Endothelial cell of umbilical vein (primary cell): ENCODE measurements at regions not wholly inside any gene's neighbourhood (a gene's known extent, or its start where the extent isn't known, plus 50 kb on each side); places are given as distances from the start of the nearest gene placed in this dataset.

Experiments
- BruUV-seq: library from RNA; stranded (reverse); fragments of 400-500 nt; replicated peaks from 2 replicates; lab custom pipeline; 2021; lab: Mats Ljungman, UMichigan
- CTCF ChIA-PET: fragments of 300-600, 350-600 bp; sonication (Branson Sonifier 250); formaldehyde crosslinking; loops from one replicate; lab custom pipeline; 2021; ENCODE audit warnings: antibody characterized with exemption, inconsistent platforms; lab: Charles Lee
- POLR2A ChIA-PET: fragments of 300-600, 350-600 bp; sonication (Branson Sonifier 250); formaldehyde crosslinking; loops from one replicate; lab custom pipeline; 2021; ENCODE audit warnings: antibody characterized with exemption, inconsistent platforms; lab: Charles Lee
- DNase-seq: peaks from one replicate; pipeline ENCODE4 v3.0.0-alpha.2; 2011; ENCODE audit warnings: low read depth, low spot score
- FAIRE-seq: peaks from 2 replicates; lab custom pipeline; 2011; peaks lifted over from hg19 to GRCh38; lab: Jason Lieb, UNC
- H2AFZ ChIP-seq: 2 replicates; pipeline ENCODE4 v1.6.0; 2012; ENCODE audit warnings: low read depth, low read length, control low read depth, inconsistent platforms
- H3K27ac ChIP-seq: 2 replicates; pipeline ENCODE4 v1.5.1; 2011; ENCODE audit warnings: low read depth, mild to moderate bottlenecking, control low read depth, low read length, moderate library complexity; ENCODE audit not compliant: insufficient read depth
- H3K27me3 ChIP-seq, 2 experiments: 2 replicates each; pipeline versions ENCODE4 v1.6.0 to v1.6.1; 2011; ENCODE audit warnings: low read length in 2 of 2, mixed read lengths in 1 of 2; ENCODE audit not compliant: control insufficient read depth in 2 of 2, insufficient read depth in 2 of 2
- H3K36me3 ChIP-seq, 2 experiments: 2 replicates in 1 of 2; 3 replicates in 1 of 2; pipeline ENCODE4 v1.5.1; 2011; ENCODE audit warnings: low read length in 2 of 2, mild to moderate bottlenecking in 1 of 2, moderate library complexity in 1 of 2; ENCODE audit not compliant: control insufficient read depth in 2 of 2, insufficient read depth in 2 of 2; ENCODE audit errors: extremely low read depth in 1 of 2
- H3K4me1 ChIP-seq: 3 replicates; pipeline ENCODE4 v1.5.1; 2011; ENCODE audit warnings: mild to moderate bottlenecking, low read length; ENCODE audit not compliant: control insufficient read depth, insufficient read depth; ENCODE audit errors: extremely low read depth
- H3K4me2 ChIP-seq: 2 replicates; pipeline ENCODE4 v1.6.1; 2011; ENCODE audit warnings: low read length, control low read depth, mixed read lengths; ENCODE audit not compliant: insufficient read depth
- H3K4me3 ChIP-seq, 3 experiments: fragments of 200-600 bp in 1 of 3; sonication (generic), shearing (Covaris generic) in 1 of 3; replicated peaks in 1 of 3; 2 replicates each; pipeline ENCODE4 v1.5.1; 2011 to 2016; ENCODE audit warnings: control low read depth in 3 of 3, low read length in 3 of 3, mild to moderate bottlenecking in 2 of 3, inconsistent platforms in 1 of 3, low read depth in 1 of 3, moderate library complexity in 1 of 3; ENCODE audit not compliant: insufficient read depth in 1 of 3
- H3K79me2 ChIP-seq: 2 replicates; pipeline ENCODE4 v1.6.0; 2012; ENCODE audit warnings: low read length, inconsistent platforms; ENCODE audit not compliant: control insufficient read depth, insufficient read depth
- H3K9ac ChIP-seq: replicated peaks from 2 replicates; pipeline ENCODE3; 2011; ENCODE audit warnings: low read length, control low read depth; ENCODE audit not compliant: insufficient read depth; ENCODE audit errors: extremely low read depth
- H3K9me1 ChIP-seq: replicated peaks from 3 replicates; pipeline ENCODE4 v1.6.0; 2011; ENCODE audit warnings: mild to moderate bottlenecking, low read length; ENCODE audit not compliant: control insufficient read depth, insufficient read depth; ENCODE audit errors: extremely low read depth
- H3K9me3 ChIP-seq: replicated peaks from 2 replicates; pipeline ENCODE4 v1.5.1; 2012; ENCODE audit warnings: low read length, inconsistent platforms; ENCODE audit not compliant: control insufficient read depth, insufficient read depth
- H4K20me1 ChIP-seq: replicated peaks from 2 replicates; pipeline ENCODE3; 2011; ENCODE audit warnings: mild to moderate bottlenecking, low read length; ENCODE audit not compliant: control insufficient read depth, insufficient read depth; ENCODE audit errors: extremely low read depth
- CTCF ChIP-seq, 2 donors: IDR thresholded peaks; 1 replicate in 1 of 2; 2 replicates in 1 of 2; pipeline ENCODE4 v1.5.1; 2011; ENCODE audit warnings: low read length in 2 of 2, mild to moderate bottlenecking in 2 of 2, moderate library complexity in 2 of 2, control low read depth in 1 of 2, inconsistent platforms in 1 of 2, low read depth in 1 of 2; ENCODE audit not compliant: insufficient read depth in 1 of 2; ENCODE audit errors: extremely low read depth in 1 of 2
- EZH2 ChIP-seq: IDR thresholded peaks from 2 replicates; pipeline ENCODE4 v1.6.1; 2012; ENCODE audit warnings: borderline replicate concordance, low read depth, mild to moderate bottlenecking, moderate library complexity, low read length, inconsistent platforms; ENCODE audit not compliant: severe bottlenecking
- FOS ChIP-seq: IDR thresholded peaks from 2 replicates; pipeline ENCODE4 v1.6.1; 2011; ENCODE audit warnings: mild to moderate bottlenecking, low read length, moderate library complexity, borderline replicate concordance; ENCODE audit not compliant: insufficient read depth
- GATA2 ChIP-seq: IDR thresholded peaks from 2 replicates; pipeline ENCODE4 v1.7.0; 2011; ENCODE audit warnings: low read depth, mild to moderate bottlenecking, moderate library complexity, mixed read lengths, low read length; ENCODE audit not compliant: insufficient read length, insufficient read depth
- JUN ChIP-seq: IDR thresholded peaks from 2 replicates; pipeline ENCODE4 v1.6.1; 2011; ENCODE audit warnings: borderline replicate concordance, low read depth; ENCODE audit not compliant: insufficient read length, insufficient read depth
- MAX ChIP-seq: IDR thresholded peaks from 2 replicates; pipeline ENCODE4 v1.6.1; 2011; ENCODE audit not compliant: insufficient read depth, insufficient read length
- MYC ChIP-seq: IDR thresholded peaks from one replicate; pipeline ENCODE4 v1.6.1; 2011; ENCODE audit warnings: mild to moderate bottlenecking, low read depth, low read length
- POLR2A ChIP-seq: IDR thresholded peaks from 2 replicates; pipeline ENCODE4 v1.6.1; 2012; ENCODE audit warnings: low read depth, mild to moderate bottlenecking, control low read depth, low read length
- POLR2AphosphoS5 ChIP-seq: IDR thresholded peaks from 2 replicates; pipeline ENCODE4 v1.6.1; 2012; ENCODE audit warnings: low read depth, mild to moderate bottlenecking, control low read depth, low read length, moderate library complexity; ENCODE audit not compliant: insufficient read depth
- dilution Hi-C: fragments of 300-500 bp; cut with MboI; formaldehyde crosslinking; loops from one replicate; pipeline ENCODE4 v1.15.0; 2019; ENCODE audit warnings: low sequenced_read_pairs; ENCODE audit not compliant: extremely low pct_ligation_motif_present
- intact Hi-C: fragments of 100-400 bp; cut with micrococcal nuclease; formaldehyde crosslinking; loops from one replicate; pipeline ENCODE4 v1.10.0; 2022

GRCh38 chr16:47885489-47885888, 270.3 kb downstream of the ABCC12 start:
- FAIRE-seq (no peak), DNase-seq (no peak)
- Histone ChIP-seq H3K4me2 (no peak overlapping the region), H3K9me1 (no peaks in the 10 kb centered on the region), H3K9me3 (no peaks in the 10 kb centered on the region), H3K4me1 (no peaks in the 10 kb centered on the region), H3K9ac (no peak overlapping the region), H2AFZ (no peak overlapping the region), H3K36me3 (no peaks in the 10 kb centered on the region), H3K79me2 (no peaks in the 10 kb centered on the region), H4K20me1 (no peaks in the 10 kb centered on the region), H3K27me3 (no peaks in the 10 kb centered on the region), H3K4me3 (no peak overlapping the region), H3K27ac (no peak overlapping the region)
- CTCF ChIA-PET, result no interaction called here
- dilution Hi-C loops (no loop called here), intact Hi-C loops (no loop called here)
- TF ChIP-seq MYC, result no peak
- no peak for TF ChIP-seq CTCF (IDR thresholded peaks at IDR 0.05; ENCODE audit: extremely low read depth in 1 of 2, insufficient read depth in 1 of 2, low read depth in 1 of 2, low read length in 2 of 2)
- no peak for TF ChIP-seq GATA2
- TF ChIP-seq FOS, result no peak
- no peak for TF ChIP-seq POLR2A
- no peak for TF ChIP-seq MAX
- TF ChIP-seq EZH2, result no peak
- TF ChIP-seq JUN, result no peak
- no peak for TF ChIP-seq POLR2AphosphoS5
- POLR2A ChIA-PET, result no interaction called here
- BruUV-seq, result no TSS peak
